ENCODE measurements at regions not wholly inside any gene's neighbourhood (a gene's known extent, or its start where the extent isn't known, plus 50 kb on each side); places are given as distances from the start of the nearest gene placed in this dataset.

GRCh38 chr5:7955476-7955875 is 86.5 kb downstream of the MTRR start:
- DNase-seq (ENCODE audit: low read depth in 2 of 2): no peak

GRCh38 chr5:7957329-7957728 is 88.4 kb downstream of the MTRR start:
- DNase-seq (ENCODE audit: low read depth in 2 of 2): no peak

GRCh38 chr5:7960142-7960541 is 91.2 kb downstream of the MTRR start:
- DNase-seq (ENCODE audit: low read depth in 2 of 2): no peak

- no peak for DNase-seq (ENCODE audit: low read depth in 2 of 2)
Measured at GRCh38 chr5:7961540-7961939, 92.6 kb downstream of the MTRR start.

- no peak for DNase-seq (ENCODE audit: low read depth in 2 of 2)
Measured at GRCh38 chr5:7970816-7971215, 101.9 kb downstream of the MTRR start.

GRCh38 chr5:7976411-7977190 is 107.7 kb downstream of the MTRR start:
- DNase-seq (ENCODE audit: low read depth in 2 of 2): no peak

GRCh38 chr5:7978114-7978513 is 109.2 kb downstream of the MTRR start:
- DNase-seq (ENCODE audit: low read depth in 2 of 2): no peak

GRCh38 chr5:7978991-7979390 is 110.0 kb downstream of the MTRR start:
- DNase-seq (ENCODE audit: low read depth in 2 of 2): no peak

- DNase-seq (ENCODE audit: low read depth in 2 of 2): no peak
Measured at GRCh38 chr5:7980881-7981280, 111.9 kb downstream of the MTRR start.

GRCh38 chr5:7983433-7983832 is 114.5 kb downstream of the MTRR start:
- DNase-seq (ENCODE audit: low read depth in 2 of 2): no peak

GRCh38 chr5:7991125-7991821 is 122.3 kb downstream of the MTRR start:
- DNase-seq (ENCODE audit: low read depth in 2 of 2): no peak

GRCh38 chr5:7995688-7996294 is 126.8 kb downstream of the MTRR start:
- no peak for DNase-seq (ENCODE audit: low read depth in 2 of 2)

GRCh38 chr5:8005416-8005815 is 136.5 kb downstream of the MTRR start:
- DNase-seq (ENCODE audit: low read depth in 2 of 2): no peak

GRCh38 chr5:8012131-8012977 is 143.4 kb downstream of the MTRR start:
- no peak for DNase-seq (ENCODE audit: low read depth in 2 of 2)

GRCh38 chr5:8013948-8014710 is 145.2 kb downstream of the MTRR start:
- DNase-seq (ENCODE audit: low read depth in 2 of 2): no peak

- no peak for DNase-seq (ENCODE audit: low read depth in 2 of 2)
Measured at GRCh38 chr5:8019719-8020218, 150.8 kb downstream of the MTRR start.

GRCh38 chr5:8020861-8021514 is 152.0 kb downstream of the MTRR start:
- no peak for DNase-seq (ENCODE audit: low read depth in 2 of 2)

GRCh38 chr5:8028243-8028642 is 159.3 kb downstream of the MTRR start:
- no peak for DNase-seq (ENCODE audit: low read depth in 2 of 2)

GRCh38 chr5:8033261-8033660 is 164.3 kb downstream of the MTRR start:
- no peak for DNase-seq (ENCODE audit: low read depth in 2 of 2)

GRCh38 chr5:8034852-8035251 is 165.9 kb downstream of the MTRR start:
- DNase-seq (ENCODE audit: low read depth in 2 of 2): no peak

GRCh38 chr5:8048920-8049319 is 180.0 kb downstream of the MTRR start:
- DNase-seq (ENCODE audit: low read depth in 2 of 2): no peak
